Effector memory CD8-positive, alpha-beta T cell (primary cell): ENCODE measurements at regions not wholly inside any gene's neighbourhood (a gene's known extent, or its start where the extent isn't known, plus 50 kb on each side); places are given as distances from the start of the nearest gene placed in this dataset.
"Not testable (repeated sequence)": the region's sequence is repeated elsewhere in the genome, so short reads cannot be mapped to it uniquely, and the experiment has no call there.

Experiments used
- ATAC-seq: fragments of 150-1000 bp; cut with Tn5 transposase; replicated peaks from 2 replicates; pipeline ENCODE4 v1.10.0; 2021; ENCODE audit warnings: mild to moderate bottlenecking, moderate library complexity
- DNase-seq, 3 experiments: peaks; one replicate each; pipeline ENCODE4 v3.0.0; 2021
- H3K27ac Mint-ChIP-seq, 2 donors: one replicate each; pipeline ENCODE4 v1.8.0; 2022; ENCODE audit warnings: mild to moderate bottlenecking in 2 of 2, mixed read lengths in 2 of 2, moderate library complexity in 2 of 2
- H3K27me3 Mint-ChIP-seq, 2 donors: one replicate each; pipeline ENCODE4 v1.8.0; 2022; ENCODE audit warnings: mixed read lengths in 2 of 2
- H3K36me3 Mint-ChIP-seq: one replicate; pipeline ENCODE4 v1.8.0; 2022; ENCODE audit warnings: mild to moderate bottlenecking, moderate library complexity, mixed read lengths; ENCODE audit not compliant: insufficient read depth
- H3K4me1 Mint-ChIP-seq, 2 donors: one replicate each; pipeline ENCODE4 v1.8.0; 2022; ENCODE audit warnings: low read depth in 2 of 2, mixed read lengths in 2 of 2
- H3K4me3 Mint-ChIP-seq, 2 donors: one replicate each; pipeline ENCODE4 v1.8.0; 2022; ENCODE audit warnings: mild to moderate bottlenecking in 2 of 2, mixed read lengths in 2 of 2, moderate library complexity in 2 of 2
- H3K9me3 Mint-ChIP-seq, 2 donors: one replicate each; pipeline ENCODE4 v1.8.0; 2022; ENCODE audit warnings: mixed read lengths in 2 of 2

GRCh38 chr3:22392286-22392685 lies 641.3 kb upstream of the ZNF385D start:
- Mint-ChIP-seq H3K9me3 (peaks cover 6 to 13% of the 10 kb centered on the region in 2 donors), H3K36me3 (no peaks in the 10 kb centered on the region), H3K27me3 (no peaks in the 10 kb centered on the region), H3K4me1 (no peaks in the 10 kb centered on the region), H3K4me3 (no peak overlapping the region), H3K27ac (no peak overlapping the region)
- ATAC-seq: no peak
- no peak for DNase-seq

GRCh38 chr3:22392859-22393258 lies 641.8 kb upstream of the ZNF385D start:
- Mint-ChIP-seq H3K4me1 (no peaks in the 10 kb centered on the region), H3K9me3 (peaks cover 12 to 19% of the 10 kb centered on the region in 2 donors), H3K4me3 (no peak overlapping the region), H3K36me3 (no peaks in the 10 kb centered on the region), H3K27ac (no peak overlapping the region), H3K27me3 (no peaks in the 10 kb centered on the region)
- ATAC-seq (no peak), DNase-seq (no peak)

- no peaks in the 10 kb centered on the region for H3K27me3 Mint-ChIP-seq
- no peak for ATAC-seq
- H3K4me1 Mint-ChIP-seq: no peaks in the 10 kb centered on the region
- no peak overlapping the region for H3K4me3 Mint-ChIP-seq
- H3K27ac Mint-ChIP-seq: no peak overlapping the region
- peaks cover 13 to 29% of the 10 kb centered on the region in 2 donors for H3K9me3 Mint-ChIP-seq
- H3K36me3 Mint-ChIP-seq: no peaks in the 10 kb centered on the region
- DNase-seq: no peak
Observed at GRCh38 chr3:22399566-22399965, 648.6 kb upstream of the ZNF385D start.

- peaks cover 14 to 22% of the 10 kb centered on the region in 2 donors for H3K9me3 Mint-ChIP-seq
- no peak overlapping the region for H3K4me3 Mint-ChIP-seq
- H3K27me3 Mint-ChIP-seq: no peaks in the 10 kb centered on the region
- no peak for ATAC-seq
- no peaks in the 10 kb centered on the region for H3K4me1 Mint-ChIP-seq
- no peaks in the 10 kb centered on the region for H3K36me3 Mint-ChIP-seq
- DNase-seq: no peak
- H3K27ac Mint-ChIP-seq: no peak overlapping the region
Observed at GRCh38 chr3:22401499-22401898, 650.5 kb upstream of the ZNF385D start.

- H3K4me1 Mint-ChIP-seq: no peaks in the 10 kb centered on the region
Observed at GRCh38 chr3:22414239-22414638, 663.2 kb upstream of the ZNF385D start.

GRCh38 chr3:22416838-22417446 lies 665.9 kb upstream of the ZNF385D start:
- H3K4me1 Mint-ChIP-seq, DNase-seq, ATAC-seq, H3K4me3 Mint-ChIP-seq, H3K36me3 Mint-ChIP-seq, H3K27ac Mint-ChIP-seq, H3K27me3 Mint-ChIP-seq: not testable (repeated sequence)
- peaks cover 7 to 22% of the 10 kb centered on the region in 2 donors for H3K9me3 Mint-ChIP-seq

More at GRCh38 chr3:22414239-22414638, 663.2 kb upstream of the ZNF385D start:
- no peak overlapping the region for H3K27ac Mint-ChIP-seq
- H3K9me3 Mint-ChIP-seq: peaks cover 7 to 9% of the 10 kb centered on the region in 2 donors
- H3K36me3 Mint-ChIP-seq: no peaks in the 10 kb centered on the region
- no peak for ATAC-seq
- no peak overlapping the region for H3K4me3 Mint-ChIP-seq
- DNase-seq: no peak
- no peaks in the 10 kb centered on the region for H3K27me3 Mint-ChIP-seq

- ATAC-seq: no peak
- no peak overlapping the region for H3K27ac Mint-ChIP-seq
- H3K36me3 Mint-ChIP-seq: no peaks in the 10 kb centered on the region
Observed at GRCh38 chr3:22419261-22419660, 668.3 kb upstream of the ZNF385D start.

GRCh38 chr3:22421589-22421988 lies 670.6 kb upstream of the ZNF385D start:
- no peak overlapping the region for H3K4me3 Mint-ChIP-seq

More at GRCh38 chr3:22419261-22419660, 668.3 kb upstream of the ZNF385D start:
- H3K4me3 Mint-ChIP-seq: no peak overlapping the region
- no peaks in the 10 kb centered on the region for H3K4me1 Mint-ChIP-seq
- no peak for DNase-seq
- H3K9me3 Mint-ChIP-seq: peaks cover 11 to 14% of the 10 kb centered on the region in 2 donors
- H3K27me3 Mint-ChIP-seq: no peaks in the 10 kb centered on the region

GRCh38 chr3:22431334-22431733 lies 680.3 kb upstream of the ZNF385D start:
- DNase-seq (no peak), ATAC-seq (no peak)
- Mint-ChIP-seq H3K27me3 (no peaks in the 10 kb centered on the region), H3K4me1 (no peaks in the 10 kb centered on the region), H3K36me3 (no peaks in the 10 kb centered on the region), H3K27ac (no peak overlapping the region), H3K9me3 (peaks cover 0 to 7% of the 10 kb centered on the region in 2 donors), H3K4me3 (no peak overlapping the region)

More at GRCh38 chr3:22421589-22421988, 670.6 kb upstream of the ZNF385D start:
- no peak for DNase-seq
- ATAC-seq: no peak
- Mint-ChIP-seq H3K27me3 (no peaks in the 10 kb centered on the region), H3K27ac (no peak overlapping the region), H3K9me3 (peaks cover 6 to 14% of the 10 kb centered on the region in 2 donors), H3K36me3 (no peaks in the 10 kb centered on the region), H3K4me1 (no peaks in the 10 kb centered on the region)

GRCh38 chr3:22439626-22440025 lies 688.6 kb upstream of the ZNF385D start:
- no peaks in the 10 kb centered on the region for H3K36me3 Mint-ChIP-seq
- no peaks in the 10 kb centered on the region for H3K4me1 Mint-ChIP-seq
- no peak for ATAC-seq
- DNase-seq: no peak
- H3K4me3 Mint-ChIP-seq: no peak overlapping the region
- peaks cover 8% of the 10 kb centered on the region in 2 donors for H3K9me3 Mint-ChIP-seq
- no peaks in the 10 kb centered on the region for H3K27me3 Mint-ChIP-seq
- H3K27ac Mint-ChIP-seq: no peak overlapping the region

- Mint-ChIP-seq H3K4me1 (no peaks in the 10 kb centered on the region), H3K4me3 (no peak overlapping the region), H3K27me3 (no peaks in the 10 kb centered on the region), H3K36me3 (no peaks in the 10 kb centered on the region), H3K27ac (no peak overlapping the region), H3K9me3 (peaks cover 15% of the 10 kb centered on the region in 2 donors)
- DNase-seq (no peak), ATAC-seq (no peak)
Observed at GRCh38 chr3:22441711-22442110, 690.7 kb upstream of the ZNF385D start.

GRCh38 chr3:22443571-22444233 lies 692.7 kb upstream of the ZNF385D start:
- DNase-seq (no peak), ATAC-seq (no peak)
- Mint-ChIP-seq H3K9me3 (peaks cover 13% of the 10 kb centered on the region in 2 donors), H3K4me1 (no peaks in the 10 kb centered on the region), H3K36me3 (no peaks in the 10 kb centered on the region), H3K4me3 (no peak overlapping the region), H3K27me3 (no peaks in the 10 kb centered on the region), H3K27ac (no peak overlapping the region)

- not testable (repeated sequence) for DNase-seq, H3K36me3 Mint-ChIP-seq, H3K27me3 Mint-ChIP-seq, H3K9me3 Mint-ChIP-seq, H3K4me3 Mint-ChIP-seq, ATAC-seq, H3K27ac Mint-ChIP-seq, H3K4me1 Mint-ChIP-seq
Observed at GRCh38 chr3:22445336-22445735, 694.3 kb upstream of the ZNF385D start.

- Mint-ChIP-seq H3K4me3 (no peak overlapping the region), H3K9me3 (peaks cover 4 to 7% of the 10 kb centered on the region in 2 donors), H3K27me3 (no peaks in the 10 kb centered on the region), H3K27ac (no peak overlapping the region), H3K4me1 (no peaks in the 10 kb centered on the region), H3K36me3 (no peaks in the 10 kb centered on the region)
- DNase-seq: no peak
- no peak for ATAC-seq
Observed at GRCh38 chr3:22450786-22451400, 699.9 kb upstream of the ZNF385D start.
